ENCODE measurements at regions not wholly inside any gene's neighbourhood (a gene's known extent, or its start where the extent isn't known, plus 50 kb on each side); places are given as distances from the start of the nearest gene placed in this dataset.

DNA sequence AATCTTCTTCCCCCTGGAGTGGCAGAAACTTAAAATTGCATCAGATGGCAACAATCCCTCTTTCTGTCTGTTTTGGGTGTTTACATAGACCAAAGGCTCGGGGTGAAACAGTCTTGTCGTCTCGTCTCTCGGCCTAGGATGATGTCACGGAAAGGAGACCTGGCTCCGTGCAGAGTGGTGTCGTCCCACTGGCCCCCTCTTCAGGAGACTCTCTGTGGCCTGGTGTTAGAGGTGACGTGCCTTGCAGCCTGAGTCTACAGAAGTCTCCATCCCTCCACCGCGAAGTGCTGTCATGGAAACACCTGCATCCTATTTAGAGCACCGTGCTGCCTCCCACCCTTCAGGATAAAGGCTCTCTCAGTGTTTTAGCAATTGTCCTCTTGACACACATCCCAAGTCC is 409.7 kb downstream of the IRX1 start:
- Mint-ChIP-seq H3K36me3 (ENCODE audit: low read depth) (no peaks in the 10 kb centered on the region; the same call in 1 of the 2 replicates), H3K27me3 (ENCODE audit: insufficient read depth) (no peaks in the 10 kb centered on the region), H3K4me3 (no peak overlapping the region), H3K4me1 (ENCODE audit: low read depth) (no peaks in the 10 kb centered on the region), H3K9me3 (peaks cover 71% of the 10 kb centered on the region), H3K27ac (no peak overlapping the region)
- TF ChIP-seq, protein P1, sequence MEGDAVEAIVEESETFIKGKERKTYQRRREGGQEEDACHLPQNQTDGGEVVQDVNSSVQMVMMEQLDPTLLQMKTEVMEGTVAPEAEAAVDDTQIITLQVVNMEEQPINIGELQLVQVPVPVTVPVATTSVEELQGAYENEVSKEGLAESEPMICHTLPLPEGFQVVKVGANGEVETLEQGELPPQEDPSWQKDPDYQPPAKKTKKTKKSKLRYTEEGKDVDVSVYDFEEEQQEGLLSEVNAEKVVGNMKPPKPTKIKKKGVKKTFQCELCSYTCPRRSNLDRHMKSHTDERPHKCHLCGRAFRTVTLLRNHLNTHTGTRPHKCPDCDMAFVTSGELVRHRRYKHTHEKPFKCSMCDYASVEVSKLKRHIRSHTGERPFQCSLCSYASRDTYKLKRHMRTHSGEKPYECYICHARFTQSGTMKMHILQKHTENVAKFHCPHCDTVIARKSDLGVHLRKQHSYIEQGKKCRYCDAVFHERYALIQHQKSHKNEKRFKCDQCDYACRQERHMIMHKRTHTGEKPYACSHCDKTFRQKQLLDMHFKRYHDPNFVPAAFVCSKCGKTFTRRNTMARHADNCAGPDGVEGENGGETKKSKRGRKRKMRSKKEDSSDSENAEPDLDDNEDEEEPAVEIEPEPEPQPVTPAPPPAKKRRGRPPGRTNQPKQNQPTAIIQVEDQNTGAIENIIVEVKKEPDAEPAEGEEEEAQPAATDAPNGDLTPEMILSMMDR (IDR thresholded peaks at IDR 0.05): no peak
- no peak for DNase-seq

DNA sequence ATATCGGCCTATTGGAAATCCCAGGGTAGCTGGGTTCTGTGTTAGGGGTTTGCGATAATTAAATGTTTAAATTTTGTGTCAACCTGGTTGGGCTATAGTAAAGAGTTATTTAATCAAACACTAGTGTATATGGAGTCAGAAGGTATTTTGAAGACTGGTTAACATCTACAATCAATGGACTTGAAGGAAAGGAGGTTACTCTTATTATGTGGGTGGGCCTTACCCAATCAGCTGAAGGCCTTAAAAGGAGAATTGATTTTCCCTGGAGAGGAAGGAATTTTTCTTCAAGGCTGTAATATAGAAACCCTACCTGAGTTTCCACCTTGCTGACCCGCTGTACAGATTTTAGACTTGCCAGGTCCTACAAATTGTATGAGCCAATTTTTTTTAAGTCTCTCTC is 411.4 kb downstream of the IRX1 start:
- Mint-ChIP-seq H3K36me3 (ENCODE audit: low read depth) (no peaks in the 10 kb centered on the region; the same call in 1 of the 2 replicates), H3K9me3 (peaks cover 57% of the 10 kb centered on the region), H3K4me1 (ENCODE audit: low read depth) (no peaks in the 10 kb centered on the region), H3K4me3 (no peak overlapping the region), H3K27ac (no peak overlapping the region), H3K27me3 (ENCODE audit: insufficient read depth) (no peaks in the 10 kb centered on the region)
- no peak for DNase-seq
- TF ChIP-seq, protein P1 (IDR thresholded peaks at IDR 0.05): no peak

DNA sequence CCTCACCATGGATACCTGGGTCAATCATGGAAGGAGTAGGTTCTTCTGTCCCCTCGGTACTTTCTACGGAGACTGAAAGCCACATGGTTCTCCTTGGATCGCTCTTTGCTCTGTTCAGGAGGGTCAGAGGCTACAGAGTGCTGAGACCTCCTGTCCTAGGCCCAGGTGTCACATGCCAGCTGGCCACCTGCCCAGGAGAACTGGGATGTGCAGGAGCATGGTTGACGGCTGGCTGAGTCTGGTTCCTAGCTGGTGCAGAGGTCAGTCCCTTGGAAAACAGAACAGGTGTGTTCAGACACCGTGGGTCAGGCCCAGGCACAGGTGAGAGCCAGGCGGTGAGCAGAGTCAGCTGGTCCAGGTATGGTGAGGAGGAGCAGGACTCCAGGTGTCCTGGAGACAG is 416.3 kb downstream of the IRX1 start:
- Mint-ChIP-seq H3K36me3 (ENCODE audit: low read depth) (no peaks in the 10 kb centered on the region; the same call in 1 of the 2 replicates), H3K4me1 (ENCODE audit: low read depth) (no peaks in the 10 kb centered on the region), H3K27ac (no peak overlapping the region), H3K27me3 (ENCODE audit: insufficient read depth) (0 out of 2 replicates have a peak, but pooled peaks cover 2% of the 10 kb centered on the region), H3K9me3 (peaks cover 39% of the 10 kb centered on the region), H3K4me3 (no peak overlapping the region)
- DNase-seq: no peak
- TF ChIP-seq, protein P1 (IDR thresholded peaks at IDR 0.05): no peak

DNA sequence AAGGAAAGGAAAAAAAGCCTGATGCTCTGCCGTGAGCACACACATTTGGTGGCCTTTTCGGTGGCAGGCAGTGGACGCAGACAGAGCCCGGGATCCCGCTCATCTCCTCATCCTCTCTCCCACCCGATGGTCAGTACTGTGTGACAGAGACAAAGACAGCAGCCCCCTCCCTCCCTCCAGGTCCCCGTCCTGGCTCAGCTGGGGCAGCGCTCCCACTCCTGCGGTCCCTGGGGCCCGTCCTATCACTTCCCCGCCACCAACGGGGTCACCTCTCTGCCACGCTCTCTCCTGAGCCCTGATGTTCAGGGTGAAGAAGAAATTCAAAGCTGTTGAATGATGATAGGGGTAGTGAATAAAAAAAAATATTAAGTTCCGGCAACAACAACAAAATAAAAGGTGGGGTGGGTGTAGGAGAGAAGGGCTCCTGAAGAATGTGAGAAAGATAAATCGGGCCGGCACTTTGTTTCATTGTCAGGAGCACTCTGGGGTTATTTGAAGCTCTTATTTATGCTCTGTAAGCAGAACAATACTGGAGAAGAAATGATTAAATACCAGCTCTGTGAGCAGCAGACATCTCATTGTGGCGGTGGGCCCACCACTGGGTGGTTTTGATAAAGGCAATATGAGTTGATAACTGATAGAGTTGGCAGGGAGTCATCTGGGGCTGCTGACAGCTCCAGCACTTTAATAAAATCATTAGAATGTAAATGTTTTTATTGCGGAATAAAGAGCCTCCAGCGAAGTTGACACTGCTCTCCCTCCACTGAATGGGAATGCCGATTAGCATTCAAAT is 417.7 kb downstream of the IRX1 start:
- Mint-ChIP-seq H3K9me3 (peaks cover 30% of the 10 kb centered on the region), H3K36me3 (ENCODE audit: low read depth) (no peaks in the 10 kb centered on the region; the same call in 1 of the 2 replicates), H3K27me3 (ENCODE audit: insufficient read depth) (0 out of 2 replicates have a peak, but pooled peaks cover 2% of the 10 kb centered on the region), H3K4me1 (ENCODE audit: low read depth) (no peaks in the 10 kb centered on the region), H3K27ac (no peak overlapping the region), H3K4me3 (no peak overlapping the region)
- DNase-seq: no peak
- TF ChIP-seq, protein P1 (IDR thresholded peaks at IDR 0.05): no peak

DNA sequence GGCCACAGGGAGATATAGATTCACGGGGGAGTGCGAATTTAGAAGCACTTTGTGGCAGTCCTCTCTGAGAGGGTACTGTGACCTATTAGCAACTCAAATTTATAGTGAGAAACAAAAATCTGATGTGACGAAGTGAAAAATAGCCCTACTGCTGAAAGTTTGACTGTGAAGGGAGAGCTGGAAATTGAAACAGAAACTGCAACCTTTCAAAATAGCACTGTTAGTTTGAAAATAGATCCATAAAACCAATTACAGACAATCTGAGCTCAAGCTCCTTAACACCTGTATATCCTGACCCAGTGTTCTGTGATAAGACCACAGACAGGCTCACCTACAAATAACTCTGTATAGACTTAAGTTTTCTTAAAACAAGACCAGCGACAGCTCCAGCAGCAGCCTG is 420.1 kb downstream of the IRX1 start:
- Mint-ChIP-seq H3K9me3 (peaks cover 34% of the 10 kb centered on the region), H3K4me1 (ENCODE audit: low read depth) (no peaks in the 10 kb centered on the region), H3K27ac (no peak overlapping the region), H3K4me3 (no peak overlapping the region), H3K36me3 (ENCODE audit: low read depth) (no peaks in the 10 kb centered on the region; the same call in 1 of the 2 replicates), H3K27me3 (ENCODE audit: insufficient read depth) (0 out of 2 replicates have a peak, but pooled peaks cover 2% of the 10 kb centered on the region)
- TF ChIP-seq, protein P1 (IDR thresholded peaks at IDR 0.05): no peak
- no peak for DNase-seq
